ENCODE measurements at regions not wholly inside any gene's neighbourhood (a gene's known extent, or its start where the extent isn't known, plus 50 kb on each side); places are given as distances from the start of the nearest gene placed in this dataset.

- no peaks in the 10 kb centered on the region for H3K9me1 ChIP-seq (ENCODE audit: control insufficient read depth, insufficient read depth, low read length)
- peak; percentile 76 for FAIRE-seq
- H3K79me2 ChIP-seq (ENCODE audit: control insufficient read depth, insufficient read depth, low read length) = no peaks in the 10 kb centered on the region
- no peaks in the 10 kb centered on the region for H3K9me3 ChIP-seq (replicated peaks; ENCODE audit: control insufficient read depth, insufficient read depth, low read depth, low read length)
- peak overlapping the region; percentile 46; the same call in 1 of the 2 replicates for H2AFZ ChIP-seq (ENCODE audit: low read depth, low read length)
- ChIA-PET CTCF (ENCODE audit: low intra/inter-chr PET ratio) (no interaction called here), POLR2A (interaction anchor here (0.6 to 0.9 kb wide), 2 partner anchors 9 to 414 kb away, joined by 3 read pairs; no protein-coding TSS in a partner anchor)
- H3K27me3 ChIP-seq (ENCODE audit: control insufficient read depth in 2 of 2, insufficient read depth in 2 of 2, low read length in 2 of 2) = no peaks in the 10 kb centered on the region; a peak in 1 of 5 replicates
- no peaks in the 10 kb centered on the region for H4K20me1 ChIP-seq (replicated peaks; ENCODE audit: control insufficient read depth, insufficient read depth, low read length)
- no peaks in the 10 kb centered on the region for H3K4me1 ChIP-seq (replicated peaks in 1 of 2; ENCODE audit: control insufficient read depth in 2 of 2, insufficient read depth in 2 of 2, low read length in 2 of 2)
- peak; percentile 72 for ATAC-seq
- H3K27ac ChIP-seq (ENCODE audit: extremely low read depth, low read depth, low read length) = no peak overlapping the region
- in situ Hi-C loops (cut with MboI) (no loop called here), intact Hi-C loops (cut with micrococcal nuclease) (no loop called here)
- H3K4me3 ChIP-seq = no peak overlapping the region
- no TSS peak for BruUV-seq (replicated peaks)
- WGBS (ENCODE audit: insufficient coverage, low coverage, missing lambda C conversion rate) = 53% methylated on average over 14 of the region's 14 CpGs
- TF ChIP-seq FOXJ3 (CRISPR knock-in tag; IDR thresholded peaks at IDR 0.05) (no peak), ZKSCAN1 (IDR thresholded peaks at IDR 0.05; ENCODE audit: low read depth, low read length) (peak; percentile 88), ZNF232 (CRISPR knock-in tag; IDR thresholded peaks at IDR 0.05) (no peak), NR2C1 (IDR thresholded peaks at IDR 0.05) (peak; percentile 82), NR2C1 (tag; IDR thresholded peaks at IDR 0.05) (peak; percentile 86; the same call in 1 of the 2 replicates), NR2C2 (CRISPR knock-in tag; IDR thresholded peaks at IDR 0.05) (no peak), NR2C2 (tag; IDR thresholded peaks at IDR 0.05) (peak; percentile 89), CTCF (IDR thresholded peaks at IDR 0.05 in 2 of 3, conservative IDR thresholded peaks at IDR 0.05 in 1 of 3; ENCODE audit: insufficient read depth in 2 of 3, low read depth in 1 of 3, low read length in 3 of 3) (peak; percentile 13 to 25 (median 24); a peak in 2 of 6 replicates), YY1 (IDR thresholded peaks at IDR 0.05; ENCODE audit: borderline replicate concordance in 1 of 3, control insufficient read depth in 1 of 3, extremely low read depth in 1 of 3, insufficient read depth in 3 of 3, insufficient read length in 1 of 3, insufficient replicate concordance in 2 of 3, low read depth in 1 of 3, low read length in 2 of 3) (peak in 1 of 3 experiments; percentile 43), ZBTB33 (CRISPR knock-in tag; IDR thresholded peaks at IDR 0.05) (peak; percentile 41; the same call in 1 of the 2 replicates)
- no peaks in the 10 kb centered on the region for H3K36me3 ChIP-seq (ENCODE audit: control insufficient read depth, insufficient read depth, low read length)
- peak; percentile 29 to 47 (median 41) for DNase-seq (ENCODE audit: extremely low read depth in 1 of 4, low spot score in 3 of 4)
- no peak overlapping the region for H3K9ac ChIP-seq (ENCODE audit: insufficient read depth in 1 of 2, low read depth in 2 of 2, low read length in 2 of 2)
- no peak overlapping the region for H3K4me2 ChIP-seq (ENCODE audit: insufficient read depth, low read length)
Measured at GRCh38 chr10:7085913-7086589, 324.8 kb downstream of the SFMBT2 start.
